COLO829 (cell line): ENCODE measurements at regions not wholly inside any gene's neighbourhood (a gene's known extent, or its start where the extent isn't known, plus 50 kb on each side); places are given as distances from the start of the nearest gene placed in this dataset.
"Not testable (repeated sequence)": the region's sequence is repeated elsewhere in the genome, so short reads cannot be mapped to it uniquely, and the experiment has no call there.

Source experiments
- DNase-seq: peaks from one replicate; pipeline ENCODE4 v3.0.0; 2012; ENCODE audit warnings: low spot score

DNA sequence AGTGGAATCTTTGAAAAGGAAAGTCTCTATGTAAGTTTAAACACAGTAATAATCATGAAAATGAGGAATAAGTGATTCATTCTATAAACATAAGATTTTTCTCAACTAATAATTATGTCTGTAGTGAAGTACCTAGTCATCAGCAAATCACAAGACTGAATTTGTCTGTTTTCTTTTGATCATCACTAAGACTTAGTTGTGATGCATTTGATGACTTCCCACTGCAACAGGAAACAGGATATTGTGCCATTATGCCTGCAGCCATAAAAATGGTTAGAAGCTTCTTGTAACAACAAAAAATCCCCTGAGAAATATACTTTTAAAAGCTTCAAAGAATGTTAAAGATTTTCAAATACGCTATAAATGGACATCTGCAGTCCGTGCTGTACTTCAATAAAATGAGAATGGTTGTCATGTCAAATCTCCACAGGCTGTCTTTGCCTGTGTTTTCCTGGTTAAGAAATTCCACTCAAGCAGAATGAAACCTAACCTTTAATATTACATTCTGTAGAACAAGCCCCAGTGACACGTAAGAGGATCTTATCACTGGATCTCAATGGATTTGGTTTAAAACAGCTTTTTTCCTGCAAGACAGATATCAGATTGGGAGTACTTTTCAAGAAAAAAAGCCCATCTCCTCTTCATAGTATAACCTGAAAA is 1262.3 kb upstream of the PHF14 start:
- peak; percentile 48 for DNase-seq

DNA sequence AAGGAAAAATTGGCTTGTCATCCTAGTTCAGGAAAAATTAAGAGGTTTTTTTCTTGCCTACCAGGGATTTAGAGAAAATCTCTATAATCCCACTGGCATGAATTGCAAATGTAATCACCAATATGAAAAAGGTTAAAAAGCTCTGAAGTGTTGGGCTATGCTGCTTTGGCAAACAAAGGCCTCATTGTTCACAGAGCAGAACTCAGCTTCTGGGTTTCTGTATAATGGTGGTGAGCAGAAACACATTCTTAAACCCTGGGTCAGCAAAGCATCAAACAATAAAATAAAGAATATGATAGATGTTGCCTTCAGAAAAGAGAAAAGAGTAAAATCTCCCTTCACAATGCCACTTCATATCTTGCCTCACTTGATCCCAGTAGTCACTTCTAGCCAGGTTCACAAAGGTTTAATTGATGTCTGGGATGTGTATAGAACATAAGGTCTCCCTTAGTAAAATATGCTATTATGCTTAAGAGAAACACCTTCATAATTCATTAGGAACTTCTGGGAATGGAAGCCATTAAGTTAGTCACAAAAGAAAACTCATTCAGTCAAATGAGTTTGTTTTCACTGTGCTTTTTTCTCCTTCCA is 1255.5 kb upstream of the PHF14 start:
- DNase-seq: peak; percentile 76

DNA sequence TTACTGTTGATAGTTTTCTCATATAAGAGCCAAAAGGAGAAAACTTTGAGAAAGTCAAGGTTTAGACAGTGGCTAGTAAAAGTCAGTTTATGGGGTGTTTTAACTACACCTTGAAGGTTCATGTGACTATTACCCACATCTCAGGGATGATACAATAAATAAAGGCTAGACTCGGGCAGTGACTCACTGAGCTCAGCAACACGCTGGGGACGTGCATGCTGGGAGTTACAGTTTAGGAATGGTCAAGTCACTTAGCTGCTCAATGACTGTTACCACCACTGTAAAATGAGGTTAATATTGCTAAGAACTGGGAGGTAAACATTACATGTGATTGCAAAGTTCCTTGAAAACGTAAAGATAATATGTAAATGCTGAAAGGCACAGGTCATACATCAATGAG is 1254.4 kb upstream of the PHF14 start:
- no peak for DNase-seq

DNA sequence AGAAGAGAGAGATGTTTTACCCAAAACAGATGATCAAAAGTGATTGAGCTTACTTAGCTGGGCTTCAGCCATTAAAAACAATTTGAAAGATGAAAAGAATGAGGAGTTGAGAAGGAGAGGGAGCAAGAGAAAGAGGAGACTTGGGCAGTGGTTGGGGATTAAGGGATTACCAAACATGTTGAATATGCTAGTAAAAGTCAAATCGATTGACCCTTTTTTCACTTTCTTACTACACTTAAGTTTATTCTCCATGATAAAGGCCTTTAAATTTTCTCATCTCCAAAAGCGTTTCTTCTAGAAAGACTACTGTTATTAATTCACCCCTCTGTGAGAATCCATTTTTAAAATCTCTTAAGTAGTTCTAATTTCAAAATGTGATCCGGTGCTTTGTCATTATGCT is 1254.0 kb upstream of the PHF14 start:
- no peak for DNase-seq

DNA sequence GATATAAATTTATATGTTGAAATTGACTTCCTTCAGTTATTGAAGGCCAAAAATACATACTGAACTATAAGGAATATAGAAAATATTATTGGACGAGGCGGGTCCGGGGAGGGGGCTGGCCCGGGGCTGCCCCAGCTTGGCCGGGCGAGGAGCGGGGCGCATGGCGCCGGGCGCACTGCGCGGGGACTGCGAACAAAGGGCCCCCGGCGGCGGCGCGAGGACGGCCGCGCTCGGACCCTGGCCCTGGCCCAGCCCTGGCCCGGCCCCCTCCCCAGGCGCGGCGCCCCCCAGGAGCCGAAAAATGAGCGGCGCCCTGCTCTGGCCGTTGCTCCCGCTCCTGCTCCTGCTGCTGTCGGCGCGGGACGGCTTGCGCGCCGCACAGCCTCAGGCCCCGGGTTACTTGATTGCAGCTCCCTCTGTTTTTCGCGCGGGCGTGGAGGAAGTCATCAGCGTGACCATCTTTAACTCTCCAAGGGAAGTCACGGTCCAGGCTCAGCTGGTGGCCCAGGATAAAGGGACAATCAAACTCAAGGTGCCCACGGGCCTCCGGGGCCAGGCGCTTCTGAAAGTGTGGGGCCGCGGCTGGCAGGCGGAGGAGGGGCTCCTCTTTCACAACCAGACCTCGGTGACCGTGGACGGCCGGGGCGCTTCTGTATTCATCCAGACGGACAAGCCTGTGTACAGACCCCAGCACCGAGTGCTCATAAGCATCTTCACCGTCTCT is 1247.6 kb upstream of the PHF14 start:
- DNase-seq: not testable (repeated sequence)

DNA sequence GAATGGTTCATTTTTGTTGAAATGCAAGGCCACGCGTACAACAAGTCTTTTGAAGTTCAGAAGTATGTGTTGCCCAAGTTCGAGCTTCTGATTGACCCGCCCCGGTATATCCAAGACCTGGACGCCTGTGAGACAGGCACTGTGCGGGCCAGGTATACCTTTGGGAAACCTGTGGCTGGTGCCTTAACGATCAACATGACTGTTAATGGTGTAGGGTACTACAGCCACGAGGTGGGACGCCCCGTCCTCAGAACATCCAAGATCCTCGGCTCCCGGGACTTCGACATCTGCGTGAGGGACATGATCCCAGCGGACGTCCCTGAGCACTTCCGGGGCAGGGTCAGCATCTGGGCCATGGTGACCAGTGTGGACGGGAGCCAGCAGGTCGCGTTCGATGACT is 1246.9 kb upstream of the PHF14 start:
- DNase-seq: not testable (repeated sequence)

DNA sequence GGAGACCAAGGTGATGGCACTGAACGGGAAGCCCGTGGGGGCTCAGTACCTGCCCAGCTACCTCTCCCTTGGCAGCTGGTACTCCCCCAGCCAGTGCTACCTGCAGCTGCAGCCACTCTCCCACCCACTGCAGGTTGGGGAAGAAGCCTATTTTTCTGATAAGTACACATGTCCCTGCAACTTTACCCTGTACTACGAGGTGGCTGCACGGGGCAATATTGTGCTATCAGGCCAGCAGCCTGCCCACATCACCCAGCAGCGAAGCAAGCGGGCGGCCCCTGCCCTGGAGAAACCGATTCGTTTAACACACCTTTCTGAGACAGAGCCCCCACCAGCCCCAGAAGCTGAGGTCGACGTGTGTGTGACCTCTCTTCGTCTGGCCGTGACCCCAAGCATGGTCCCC is 1246.2 kb upstream of the PHF14 start:
- DNase-seq: not testable (repeated sequence)

DNA sequence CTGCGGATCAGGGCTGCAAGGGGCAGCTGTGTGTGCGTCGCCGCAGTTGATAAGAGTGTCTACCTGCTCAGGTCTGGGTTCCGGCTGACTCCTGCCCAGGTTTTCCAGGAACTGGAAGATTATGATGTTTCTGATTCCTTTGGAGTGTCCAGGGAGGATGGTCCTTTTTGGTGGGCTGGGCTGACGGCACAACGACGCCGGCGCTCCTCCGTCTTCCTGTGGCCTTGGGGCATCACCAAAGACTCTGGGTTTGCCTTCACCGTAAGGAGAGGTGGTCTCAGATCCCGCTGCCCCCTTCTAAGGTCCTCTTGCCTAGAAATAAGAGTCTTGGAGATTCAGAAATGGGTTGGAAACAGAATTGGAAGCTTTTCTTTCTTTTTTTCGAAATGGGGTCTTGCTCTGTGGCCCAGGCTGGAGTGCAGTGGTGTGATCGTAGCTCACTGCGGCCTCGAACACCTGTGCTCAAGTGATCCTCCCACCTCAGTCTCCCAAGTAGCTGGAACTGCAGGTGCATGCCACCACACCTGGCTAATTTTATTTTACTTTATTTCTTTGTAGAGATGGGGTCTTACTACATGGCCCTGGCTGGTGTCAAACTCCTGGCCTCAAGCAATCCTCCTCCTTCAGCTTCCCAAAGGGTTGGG is 1245.5 kb upstream of the PHF14 start:
- DNase-seq: not testable (repeated sequence)

DNA sequence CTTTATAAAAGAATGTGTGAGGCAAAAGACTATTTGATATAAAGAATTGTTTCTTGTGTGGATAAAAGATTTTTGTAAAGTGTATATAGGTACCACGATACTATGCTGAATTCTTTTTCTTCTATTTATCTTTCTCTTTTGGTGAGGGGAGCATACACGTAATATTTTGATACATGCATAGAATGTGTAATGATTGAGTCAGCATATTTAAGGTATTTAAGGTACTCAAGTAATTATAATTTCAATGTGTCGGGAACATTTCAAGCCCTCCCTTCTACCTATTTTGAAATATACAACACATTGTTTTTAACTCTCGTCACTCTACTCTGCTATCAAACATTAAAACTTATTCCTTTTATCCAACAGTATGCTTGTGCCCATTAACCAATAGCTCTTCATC is 1221.6 kb upstream of the PHF14 start:
- no peak for DNase-seq

DNA sequence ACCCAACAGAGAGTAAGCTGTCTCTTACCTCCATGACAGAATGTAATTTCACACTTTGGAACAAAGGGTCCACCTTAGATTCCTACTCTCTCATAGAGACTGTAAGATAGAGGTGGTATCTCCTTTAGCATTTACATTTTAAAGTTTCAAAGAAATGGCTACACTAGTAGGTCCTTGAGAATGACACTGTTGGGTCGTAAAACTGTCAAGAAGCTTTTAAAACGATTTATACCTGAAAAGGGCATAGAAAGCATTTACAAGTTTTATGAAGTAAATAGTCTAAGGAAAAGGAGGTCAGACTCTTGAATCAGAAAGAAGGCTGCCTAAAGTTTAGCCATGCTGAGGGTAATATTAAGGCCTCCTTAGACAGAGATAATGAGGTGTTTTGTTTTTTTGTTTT is 1212.4 kb upstream of the PHF14 start:
- DNase-seq: no peak

DNA sequence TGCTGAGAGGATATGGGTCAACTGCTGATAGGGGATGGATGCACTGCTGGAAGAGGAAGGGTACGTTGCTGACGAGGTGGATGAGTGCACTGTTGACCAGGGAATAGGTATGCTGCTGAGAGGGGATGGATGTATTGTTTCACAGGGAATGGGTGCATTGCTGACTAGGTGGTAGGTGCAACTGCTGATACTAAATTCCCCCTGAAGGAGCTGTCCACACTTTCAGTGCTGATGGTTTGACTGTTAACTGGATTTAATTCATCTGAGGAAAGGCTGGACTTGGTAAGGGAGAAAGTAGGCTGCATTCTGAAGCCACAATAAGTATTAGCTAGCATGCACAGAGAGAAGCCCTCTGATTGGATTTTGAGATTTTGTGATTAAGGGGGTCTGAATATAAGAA is 1196.8 kb upstream of the PHF14 start:
- no peak for DNase-seq

DNA sequence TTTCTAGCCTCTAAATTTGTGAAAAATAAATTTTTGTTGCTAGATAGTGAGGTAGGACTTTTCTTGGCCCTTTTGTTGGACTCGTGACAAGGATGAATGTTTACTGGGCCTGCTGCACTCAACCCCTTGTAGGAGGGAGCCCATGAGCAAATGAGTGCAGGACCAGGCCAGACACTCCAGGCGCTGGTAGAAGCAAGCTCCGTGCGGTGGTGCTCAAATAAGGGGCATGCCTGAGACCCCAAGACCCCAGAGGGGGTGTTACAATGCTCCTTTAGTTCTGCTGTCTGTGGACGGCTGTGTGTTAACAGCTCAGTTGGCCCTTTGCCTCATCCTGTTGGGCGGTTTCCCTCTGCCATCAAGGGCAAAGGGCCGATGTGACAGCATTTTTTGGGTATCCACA is 1195.3 kb upstream of the PHF14 start:
- DNase-seq: no peak

DNA sequence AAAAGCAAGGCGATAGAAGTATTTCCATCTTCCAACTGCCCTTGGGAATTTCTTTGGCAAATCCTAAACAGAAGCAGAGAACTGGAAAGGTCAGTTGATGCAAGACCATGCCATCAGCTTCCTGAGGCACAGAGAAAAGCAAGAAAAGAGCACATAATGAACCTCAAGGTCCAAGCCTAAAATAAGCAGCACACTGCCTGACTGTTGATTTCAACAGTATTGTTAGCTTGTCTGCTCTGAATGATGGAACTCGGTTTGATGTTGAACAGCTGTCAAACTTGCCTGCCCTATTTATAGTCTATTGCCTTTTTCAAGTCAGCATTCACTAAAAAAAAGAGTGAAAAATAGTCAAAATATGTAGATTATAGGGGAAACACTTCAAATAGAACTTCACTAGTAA is 1192.0 kb upstream of the PHF14 start:
- DNase-seq: no peak

DNA sequence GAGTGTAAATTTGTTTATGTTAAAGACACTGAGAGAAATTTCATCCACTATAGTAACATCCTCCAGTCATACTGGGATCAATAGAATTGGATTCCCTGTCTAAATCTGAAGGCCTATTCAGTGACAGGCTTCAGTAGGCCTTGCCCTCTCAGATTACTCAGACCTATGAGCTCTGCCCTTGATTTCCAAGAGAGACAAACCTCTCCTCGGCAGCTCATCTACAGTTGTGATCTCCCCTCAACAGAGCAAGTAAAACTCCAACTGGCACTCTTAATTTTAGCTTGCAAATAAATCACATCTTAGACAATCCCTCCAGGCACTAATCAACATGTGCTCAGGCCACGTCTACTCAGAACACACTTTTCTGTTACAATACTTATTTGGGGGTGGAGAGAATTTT is 1191.4 kb upstream of the PHF14 start:
- no peak for DNase-seq

DNA sequence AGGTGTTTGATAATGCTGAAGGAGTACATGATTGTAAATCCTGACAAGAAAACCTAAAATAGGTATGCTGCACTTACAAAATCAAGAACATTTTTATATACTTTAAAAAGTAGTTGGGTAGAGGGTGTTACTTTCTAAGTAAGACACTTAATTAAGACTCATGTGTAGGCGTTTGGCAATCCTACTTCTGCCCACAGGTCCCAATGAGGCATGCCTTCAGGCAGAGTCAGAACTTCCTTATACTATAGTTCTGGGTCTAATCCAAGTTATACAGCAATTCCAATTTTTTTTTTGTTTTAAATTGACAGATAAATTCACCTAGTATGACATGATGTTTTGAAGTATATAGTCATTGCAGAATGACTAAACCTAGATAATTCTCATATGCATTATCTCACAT is 1188.5 kb upstream of the PHF14 start:
- no peak for DNase-seq

DNA sequence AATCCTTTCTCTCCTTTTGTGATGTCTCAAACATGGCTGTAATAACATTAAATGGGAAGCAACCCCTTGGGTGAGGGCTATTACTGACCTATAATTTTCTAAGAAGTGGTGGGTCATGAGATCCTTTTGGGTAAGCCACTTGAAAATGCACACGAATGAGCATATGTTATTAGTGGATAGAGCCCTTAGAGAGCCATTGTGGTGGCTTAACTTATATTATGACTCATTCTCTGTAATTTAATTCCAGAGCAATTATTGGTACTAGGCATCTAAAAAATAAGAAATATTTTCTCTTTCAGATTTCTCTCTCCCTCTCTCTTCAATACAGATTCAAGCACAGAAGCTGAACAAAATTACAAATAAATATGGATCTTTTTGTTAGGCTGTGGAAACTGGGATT is 1177.4 kb upstream of the PHF14 start:
- DNase-seq: no peak

DNA sequence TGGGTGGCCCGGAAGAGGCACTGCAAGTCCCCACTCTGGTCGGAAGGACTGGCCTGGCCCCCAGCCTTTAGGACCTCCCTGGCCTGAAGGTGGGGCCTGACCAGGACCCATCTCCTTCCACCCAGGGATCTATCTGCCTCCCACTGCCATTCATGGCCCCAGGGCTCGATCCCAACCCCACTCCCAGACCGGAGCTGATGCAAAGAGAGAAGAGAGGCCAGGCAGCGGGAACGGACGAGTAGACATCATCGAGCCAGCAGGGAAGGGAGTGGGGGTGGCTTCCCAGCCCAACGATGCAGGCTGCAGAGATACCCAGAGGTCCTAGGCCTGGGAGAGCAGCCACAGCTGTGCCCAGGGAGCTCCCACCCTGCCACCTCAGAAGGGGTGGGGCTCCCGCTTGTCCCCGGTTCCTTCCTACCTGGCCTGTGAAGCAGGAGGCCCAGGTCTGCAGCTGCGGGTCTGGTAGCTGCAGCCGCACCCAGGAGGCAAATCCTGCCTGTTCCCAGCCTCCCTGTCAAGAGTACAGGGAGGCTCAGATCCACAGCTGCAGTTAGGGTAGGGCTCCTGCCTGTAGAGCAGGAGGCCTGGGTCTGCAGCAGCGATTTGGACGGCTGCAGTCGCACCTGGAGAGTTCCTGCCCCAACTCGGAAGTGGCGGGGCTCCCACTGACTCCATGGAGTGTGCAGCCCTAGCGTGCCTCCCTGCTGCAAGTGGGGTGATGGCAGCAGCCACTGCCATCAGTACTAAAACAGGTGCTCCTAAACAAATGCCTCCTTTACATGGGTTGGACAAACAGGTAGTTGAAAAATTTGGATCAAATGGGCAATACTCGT is 1151.0 kb upstream of the PHF14 start:
- DNase-seq: no peak

DNA sequence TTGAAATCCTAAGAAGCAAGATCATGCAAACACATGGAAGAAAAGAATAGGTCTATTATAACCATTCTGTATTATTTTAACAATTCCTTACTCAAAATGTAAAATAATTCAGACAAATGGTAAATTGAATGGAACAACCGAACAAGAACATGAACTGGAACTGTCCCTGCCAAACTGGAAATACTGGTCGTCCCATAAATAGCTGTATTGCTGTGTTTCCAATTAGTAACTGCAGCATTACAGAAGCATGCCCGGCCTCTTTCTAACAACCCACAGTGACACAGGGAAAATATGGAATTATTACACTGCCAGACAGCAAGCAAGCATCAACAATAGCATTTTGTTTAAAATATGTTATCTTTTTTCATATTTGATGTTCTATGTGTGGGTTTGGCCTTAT is 1138.5 kb upstream of the PHF14 start:
- DNase-seq: no peak

DNA sequence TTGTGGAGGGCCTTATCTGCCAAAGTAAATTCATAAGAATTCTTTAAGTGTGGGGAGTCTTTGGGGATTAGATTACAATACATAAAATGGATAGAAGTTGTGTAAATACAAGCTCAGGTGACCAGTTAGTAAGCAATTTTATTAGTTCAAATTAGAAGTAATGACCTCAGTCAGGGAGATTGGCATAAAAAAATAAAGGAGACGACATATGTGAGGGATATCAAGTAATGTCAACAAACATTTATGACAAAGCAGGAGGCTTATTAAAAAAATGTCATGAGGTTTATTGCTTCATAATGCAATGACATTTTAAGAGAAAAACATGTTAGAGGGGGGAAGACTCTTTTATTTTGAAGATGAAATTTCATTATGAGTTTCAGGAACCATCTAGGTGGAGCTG is 1137.0 kb upstream of the PHF14 start:
- no peak for DNase-seq

DNA sequence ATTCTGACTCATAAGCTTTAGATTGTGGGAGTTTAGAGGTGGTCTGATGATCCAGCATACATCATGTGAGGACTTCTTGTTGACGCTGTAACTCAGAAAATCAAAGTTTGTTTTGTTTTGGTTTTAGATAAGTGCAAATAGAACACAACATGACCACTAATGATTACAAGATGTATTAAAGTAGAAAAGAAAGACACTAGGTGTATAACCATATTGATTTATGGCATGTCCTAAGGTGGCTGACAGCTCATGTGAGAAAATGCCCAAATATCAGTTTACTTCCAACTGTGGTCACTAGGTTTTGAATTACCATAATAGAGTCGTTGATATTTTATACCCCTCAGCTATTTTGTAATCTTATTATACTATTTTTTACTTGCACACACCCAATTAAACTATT is 1131.4 kb upstream of the PHF14 start:
- DNase-seq: peak; percentile 4

DNA sequence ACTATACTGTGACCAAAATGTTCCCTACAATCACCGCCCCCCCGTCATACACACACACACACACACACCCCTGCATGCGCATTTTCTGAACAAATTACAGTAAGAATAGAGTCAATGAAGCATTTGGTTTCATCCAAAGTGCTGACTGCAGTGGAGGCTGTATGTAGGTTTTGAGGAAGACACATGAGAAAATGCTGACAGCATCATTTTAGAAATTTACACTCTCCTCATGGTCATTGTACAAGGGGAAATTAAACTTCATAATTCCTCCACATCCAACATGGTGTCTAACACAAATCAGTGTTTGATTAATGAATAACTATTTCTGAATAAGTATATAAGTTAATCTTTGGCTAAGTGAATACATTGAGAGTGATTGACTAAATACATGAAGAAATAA is 1126.8 kb upstream of the PHF14 start:
- DNase-seq: no peak

DNA sequence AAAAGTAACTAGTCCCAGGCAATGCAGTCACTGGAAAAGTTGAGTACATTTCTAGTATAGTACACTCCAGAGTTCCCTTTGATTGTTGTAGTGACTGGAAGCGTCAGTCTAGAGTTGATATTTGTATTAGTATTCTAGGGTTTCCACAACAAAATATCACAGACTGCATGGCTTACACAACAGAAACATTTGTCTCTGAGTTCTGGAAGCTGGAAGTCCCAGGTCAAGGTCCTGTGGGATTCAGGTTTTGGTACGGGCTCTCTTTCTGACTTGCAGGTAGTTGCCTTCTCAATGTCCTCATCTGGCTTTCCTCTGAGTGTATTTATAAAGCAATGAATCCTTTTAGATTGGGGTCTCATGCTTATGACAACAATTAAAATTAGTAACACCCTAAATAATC is 1119.1 kb upstream of the PHF14 start:
- no peak for DNase-seq
